ENCODE measurements at regions not wholly inside any gene's neighbourhood (a gene's known extent, or its start where the extent isn't known, plus 50 kb on each side); places are given as distances from the start of the nearest gene placed in this dataset.

DNA sequence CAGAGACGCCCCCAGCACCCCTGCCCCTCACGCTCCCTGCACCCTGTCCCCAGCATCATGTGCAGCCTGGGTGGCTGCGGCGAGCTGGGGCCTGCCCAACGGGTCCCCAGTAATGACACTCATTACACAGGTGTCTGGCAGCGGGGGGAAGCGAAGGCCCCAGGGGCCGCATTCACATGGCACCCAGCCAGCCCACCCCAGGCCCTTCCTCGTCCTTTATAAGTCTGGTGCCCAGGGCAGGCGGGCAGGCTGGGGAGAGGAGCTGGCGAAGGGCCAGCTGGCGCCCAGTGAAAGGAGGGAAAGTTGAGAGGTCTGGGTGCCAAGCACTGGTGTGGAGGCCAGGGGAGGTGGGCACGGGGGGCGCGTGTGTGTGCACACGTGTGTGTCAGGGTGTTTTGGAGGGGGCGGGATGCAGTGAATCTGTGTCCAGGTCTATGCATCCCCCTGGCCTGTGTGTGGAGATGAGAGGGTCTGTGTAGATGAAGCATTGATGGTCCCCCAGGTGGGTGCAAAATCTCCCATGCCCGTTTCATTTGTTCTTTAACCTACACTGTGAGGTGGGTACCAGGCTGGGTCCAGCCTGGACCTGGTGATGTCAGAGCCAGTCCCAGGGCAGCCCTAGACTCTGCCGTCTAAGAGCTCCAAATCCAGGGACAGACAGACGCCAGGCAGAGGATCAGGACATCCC, 105.3 kb downstream of the CEBPB start:
- Histone ChIP-seq H3K9me3 (ENCODE audit: insufficient read depth, low read length) (no peaks in the 10 kb centered on the region), H3K4me3 (ENCODE audit: insufficient read length, low read depth) (no peak overlapping the region), H3K9ac (ENCODE audit: insufficient read length, low read depth) (no peak overlapping the region), H3K27me3 (ENCODE audit: insufficient read depth, insufficient read length) (no peaks in the 10 kb centered on the region), H3K4me1 (ENCODE audit: insufficient read depth, insufficient read length) (peaks cover 20% of the 10 kb centered on the region), H3K36me3 (ENCODE audit: insufficient read depth, insufficient read length, low read length) (no peaks in the 10 kb centered on the region)
- no peak for DNase-seq (ENCODE audit: low read depth, low spot score)
- TF ChIP-seq SUZ12 (IDR thresholded peaks at IDR 0.05; ENCODE audit: extremely low read depth, insufficient read depth, insufficient read length) (no peak), YY1 (IDR thresholded peaks at IDR 0.05; ENCODE audit: insufficient read depth, insufficient read length) (no peak), ZNF274 (IDR thresholded peaks at IDR 0.05; ENCODE audit: low read depth, low read length) (no peak)

DNA sequence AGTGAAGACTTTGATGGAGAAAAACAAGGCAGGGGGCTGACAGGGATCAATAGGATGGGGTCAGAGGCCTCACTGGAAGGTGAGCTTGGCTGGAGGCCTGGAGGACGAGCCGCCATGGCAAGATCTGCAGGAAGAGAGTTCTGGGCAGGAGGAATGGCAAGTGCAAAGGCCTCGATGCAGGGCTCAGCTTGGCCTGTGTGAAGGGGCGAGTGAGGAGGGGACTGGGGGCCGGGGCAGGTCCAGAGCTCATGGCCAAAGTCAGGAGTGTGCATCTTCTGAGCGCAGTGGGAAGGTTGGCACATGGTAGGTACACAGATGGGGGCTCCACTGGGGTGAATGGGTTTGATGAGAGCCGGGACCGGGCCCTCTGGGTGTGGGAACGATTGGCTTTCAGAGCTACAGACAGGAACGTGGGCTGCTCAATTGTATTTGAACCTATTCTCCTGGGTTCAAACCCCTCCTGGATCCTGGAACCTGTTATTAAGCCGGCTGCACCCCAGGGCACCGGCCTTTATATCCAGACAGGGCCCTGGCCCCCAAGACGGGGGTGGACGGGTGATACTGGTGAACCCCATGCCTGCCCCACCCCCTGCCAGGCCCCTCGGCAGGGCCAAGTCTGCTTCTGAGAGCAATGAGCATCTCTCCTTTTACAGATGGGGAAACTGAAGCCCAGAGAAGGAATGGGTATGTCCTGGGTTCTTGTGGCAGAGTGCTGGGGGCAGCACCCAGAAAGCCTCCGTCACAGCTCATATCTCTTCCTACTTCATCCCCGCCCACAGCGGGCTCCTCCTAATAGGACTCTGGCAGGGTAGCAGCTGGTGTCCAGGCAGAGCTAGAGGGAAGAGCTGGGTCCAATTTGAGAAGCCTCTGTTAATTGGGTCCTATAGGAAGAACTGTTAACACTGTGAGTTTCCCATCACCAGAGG, 106.1 kb downstream of the CEBPB start:
- TF ChIP-seq ZNF274 (IDR thresholded peaks at IDR 0.05; ENCODE audit: low read depth, low read length) (no peak), SUZ12 (IDR thresholded peaks at IDR 0.05; ENCODE audit: extremely low read depth, insufficient read depth, insufficient read length) (no peak)
- no peaks in the 10 kb centered on the region for H3K36me3 ChIP-seq (ENCODE audit: insufficient read depth, insufficient read length, low read length)
- H3K9ac ChIP-seq (ENCODE audit: insufficient read length, low read depth) = no peak overlapping the region
- no peak for DNase-seq (ENCODE audit: low read depth, low spot score)
- no peaks in the 10 kb centered on the region for H3K9me3 ChIP-seq (ENCODE audit: insufficient read depth, low read length)
- no peak overlapping the region for H3K4me3 ChIP-seq (ENCODE audit: insufficient read length, low read depth)
- no peaks in the 10 kb centered on the region for H3K27me3 ChIP-seq (ENCODE audit: insufficient read depth, insufficient read length)
- H3K4me1 ChIP-seq (ENCODE audit: insufficient read depth, insufficient read length) = peaks cover 18% of the 10 kb centered on the region

GRCh38 chr20:50297498-50298376, 107.1 kb downstream of the CEBPB start:
- no peaks in the 10 kb centered on the region for H3K27me3 ChIP-seq (ENCODE audit: insufficient read depth, insufficient read length)
- no peaks in the 10 kb centered on the region for H3K9me3 ChIP-seq (ENCODE audit: insufficient read depth, low read length)
- H3K36me3 ChIP-seq (ENCODE audit: insufficient read depth, insufficient read length, low read length) = no peaks in the 10 kb centered on the region
- no peak overlapping the region for H3K4me3 ChIP-seq (ENCODE audit: insufficient read length, low read depth)
- no peak for DNase-seq (ENCODE audit: low read depth, low spot score)
- H3K4me1 ChIP-seq (ENCODE audit: insufficient read depth, insufficient read length) = peaks cover 14% of the 10 kb centered on the region
- TF ChIP-seq YY1 (IDR thresholded peaks at IDR 0.05; ENCODE audit: insufficient read depth, insufficient read length) (no peak), ZNF274 (IDR thresholded peaks at IDR 0.05; ENCODE audit: low read depth, low read length) (no peak), SUZ12 (IDR thresholded peaks at IDR 0.05; ENCODE audit: extremely low read depth, insufficient read depth, insufficient read length) (no peak)
- no peak overlapping the region for H3K9ac ChIP-seq (ENCODE audit: insufficient read length, low read depth)

DNA sequence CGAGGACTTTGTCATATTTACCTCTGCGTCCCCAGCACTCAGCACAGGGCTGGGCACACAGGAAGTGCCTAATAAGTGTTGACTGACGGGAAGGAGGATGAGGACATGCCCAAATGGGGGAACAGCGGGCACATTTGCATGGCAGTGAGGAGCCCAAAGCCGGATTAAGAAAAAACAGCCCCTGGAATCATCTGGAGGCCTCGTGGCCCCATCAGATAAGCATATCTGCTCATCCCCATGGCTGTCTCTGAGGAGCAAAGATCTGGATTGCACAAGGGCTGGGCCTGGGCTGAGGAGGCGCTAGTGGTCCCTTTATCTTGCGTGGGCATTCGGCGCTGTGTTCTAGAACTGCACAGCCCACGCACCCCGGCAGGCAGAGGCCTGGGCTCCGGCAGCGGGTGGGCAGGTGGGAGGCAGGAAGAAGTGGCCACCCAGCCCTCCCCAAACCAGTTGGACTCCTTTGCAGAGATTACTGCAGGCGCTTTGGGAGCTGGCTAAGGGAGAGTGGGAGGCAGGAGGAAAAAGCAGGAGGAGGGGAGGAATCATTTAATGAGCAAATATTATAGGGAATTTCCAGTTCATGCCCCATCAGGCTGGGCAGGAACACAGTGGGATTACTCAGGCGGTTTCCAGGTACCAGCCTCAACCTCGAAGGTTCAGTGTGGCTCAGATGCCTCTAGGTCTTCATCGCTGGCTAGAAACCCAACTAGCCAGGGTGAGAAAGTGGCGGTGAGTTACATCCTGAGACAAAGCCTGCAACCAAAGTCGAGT, 108.1 kb downstream of the CEBPB start:
- no peak for DNase-seq (ENCODE audit: low read depth, low spot score)
- Histone ChIP-seq H3K27me3 (ENCODE audit: insufficient read depth, insufficient read length) (no peaks in the 10 kb centered on the region), H3K9me3 (ENCODE audit: insufficient read depth, low read length) (no peaks in the 10 kb centered on the region), H3K4me3 (ENCODE audit: insufficient read length, low read depth) (no peak overlapping the region), H3K36me3 (ENCODE audit: insufficient read depth, insufficient read length, low read length) (no peaks in the 10 kb centered on the region), H3K4me1 (ENCODE audit: insufficient read depth, insufficient read length) (peaks cover 6% of the 10 kb centered on the region), H3K9ac (ENCODE audit: insufficient read length, low read depth) (no peak overlapping the region)
- TF ChIP-seq YY1 (IDR thresholded peaks at IDR 0.05; ENCODE audit: insufficient read depth, insufficient read length) (no peak), ZNF274 (IDR thresholded peaks at IDR 0.05; ENCODE audit: low read depth, low read length) (no peak), SUZ12 (IDR thresholded peaks at IDR 0.05; ENCODE audit: extremely low read depth, insufficient read depth, insufficient read length) (no peak)

GRCh38 chr20:50299325-50299629, 108.6 kb downstream of the CEBPB start:
- Histone ChIP-seq H3K9me3 (ENCODE audit: insufficient read depth, low read length) (no peaks in the 10 kb centered on the region), H3K4me3 (ENCODE audit: insufficient read length, low read depth) (no peak overlapping the region), H3K9ac (ENCODE audit: insufficient read length, low read depth) (no peak overlapping the region), H3K27me3 (ENCODE audit: insufficient read depth, insufficient read length) (no peaks in the 10 kb centered on the region), H3K4me1 (ENCODE audit: insufficient read depth, insufficient read length) (peaks cover 8% of the 10 kb centered on the region), H3K36me3 (ENCODE audit: insufficient read depth, insufficient read length, low read length) (no peaks in the 10 kb centered on the region)
- TF ChIP-seq YY1 (IDR thresholded peaks at IDR 0.05; ENCODE audit: insufficient read depth, insufficient read length) (no peak), ZNF274 (IDR thresholded peaks at IDR 0.05; ENCODE audit: low read depth, low read length) (no peak), SUZ12 (IDR thresholded peaks at IDR 0.05; ENCODE audit: extremely low read depth, insufficient read depth, insufficient read length) (no peak)
- DNase-seq (ENCODE audit: low read depth, low spot score) = no peak

- peaks cover 12% of the 10 kb centered on the region for H3K4me1 ChIP-seq (ENCODE audit: insufficient read depth, insufficient read length)
- no peaks in the 10 kb centered on the region for H3K27me3 ChIP-seq (ENCODE audit: insufficient read depth, insufficient read length)
- H3K9ac ChIP-seq (ENCODE audit: insufficient read length, low read depth) = no peak overlapping the region
- H3K4me3 ChIP-seq (ENCODE audit: insufficient read length, low read depth) = no peak overlapping the region
- H3K36me3 ChIP-seq (ENCODE audit: insufficient read depth, insufficient read length, low read length) = no peaks in the 10 kb centered on the region
- H3K9me3 ChIP-seq (ENCODE audit: insufficient read depth, low read length) = no peaks in the 10 kb centered on the region
- TF ChIP-seq ZNF274 (IDR thresholded peaks at IDR 0.05; ENCODE audit: low read depth, low read length) (no peak), SUZ12 (IDR thresholded peaks at IDR 0.05; ENCODE audit: extremely low read depth, insufficient read depth, insufficient read length) (no peak), YY1 (IDR thresholded peaks at IDR 0.05; ENCODE audit: insufficient read depth, insufficient read length) (no peak)
- no peak for DNase-seq (ENCODE audit: low read depth, low spot score)
These were observed 110.5 kb downstream of the CEBPB start for GRCh38 chr20:50301165-50301564.

All from NT2/D1 (cell line).